Loucy (cell line): ENCODE measurements at regions not wholly inside any gene's neighbourhood (a gene's known extent, or its start where the extent isn't known, plus 50 kb on each side); places are given as distances from the start of the nearest gene placed in this dataset.

ENCODE experiments used
- H2AFZ ChIP-seq: fragments of 200-600 bp; sonication (generic); 2 replicates; pipeline ENCODE4 v1.6.0; 2016; ENCODE audit warnings: antibody characterized with exemption, mild to moderate bottlenecking, low read length, moderate library complexity
- H3F3A ChIP-seq: fragments of 200-600 bp; 2 replicates; pipeline ENCODE4 v1.6.0; 2016; ENCODE audit warnings: antibody characterized with exemption, low read depth, mild to moderate bottlenecking
- H3K27me3 ChIP-seq: fragments of 200-600 bp; sonication (generic); 2 replicates; pipeline ENCODE4 v1.6.1; 2014; ENCODE audit warnings: low read length, mild to moderate bottlenecking; ENCODE audit not compliant: insufficient read depth, poor library complexity, severe bottlenecking
- H3K36me3 ChIP-seq: fragments of 200-600 bp; sonication (generic); 2 replicates; pipeline ENCODE4 v1.6.1; 2016; ENCODE audit warnings: low read length; ENCODE audit not compliant: insufficient read depth
- H3K4me1 ChIP-seq: fragments of 200-600 bp; sonication (generic); 2 replicates; pipeline ENCODE4 v1.5.1; 2014; ENCODE audit warnings: low read length, mild to moderate bottlenecking; ENCODE audit not compliant: insufficient read depth, poor library complexity, severe bottlenecking
- H3K4me2 ChIP-seq: fragments of 200-600 bp; sonication (generic); 2 replicates; pipeline ENCODE4 v1.6.0; 2014; ENCODE audit warnings: antibody characterized with exemption, low read length, low read depth, mild to moderate bottlenecking; ENCODE audit not compliant: poor library complexity, severe bottlenecking
- H3K4me3 ChIP-seq: fragments of 200-600 bp; sonication (generic); 2 replicates; pipeline ENCODE4 v1.5.1; 2014; ENCODE audit warnings: low read length, mild to moderate bottlenecking, mixed read lengths; ENCODE audit not compliant: poor library complexity, severe bottlenecking
- H3K79me2 ChIP-seq: fragments of 200-600 bp; sonication (generic); 2 replicates; pipeline ENCODE4 v1.6.1; 2014; ENCODE audit warnings: low read length; ENCODE audit not compliant: insufficient read depth
- H3K9ac ChIP-seq: fragments of 200-600 bp; sonication (generic); 2 replicates; pipeline ENCODE4 v1.6.0; 2014; ENCODE audit warnings: mild to moderate bottlenecking, low read depth, low read length, moderate library complexity; ENCODE audit not compliant: poor library complexity, severe bottlenecking
- H3K9me2 ChIP-seq: fragments of 200-600 bp; sonication (generic); replicated peaks from 2 replicates; pipeline ENCODE4 v1.6.1; 2016; ENCODE audit warnings: low read depth, low read length, mixed read lengths
- H3K9me3 ChIP-seq: fragments of 200-600 bp; sonication (generic); 2 replicates; pipeline ENCODE4 v1.6.1; 2014; ENCODE audit warnings: mild to moderate bottlenecking, antibody characterized with exemption, low read length, low read depth; ENCODE audit not compliant: insufficient read depth
- H4K20me1 ChIP-seq: fragments of 200-600 bp; sonication (generic); 2 replicates; pipeline ENCODE4 v1.6.0; 2014; ENCODE audit warnings: antibody characterized with exemption, low read length, mild to moderate bottlenecking; ENCODE audit not compliant: insufficient read depth, poor library complexity, severe bottlenecking
- CTCF ChIP-seq: fragments of 200-600 bp; sonication (generic); conservative IDR thresholded peaks from 2 replicates; pipeline ENCODE4 v1.5.1; 2014; ENCODE audit warnings: mild to moderate bottlenecking, antibody characterized with exemption, low read length
- EZH2phosphoT487 ChIP-seq: fragments of 200-600 bp; IDR thresholded peaks from 2 replicates; pipeline ENCODE4 v1.6.1; 2018; ENCODE audit warnings: antibody characterized with exemption, mild to moderate bottlenecking, moderate library complexity, borderline replicate concordance

DNA sequence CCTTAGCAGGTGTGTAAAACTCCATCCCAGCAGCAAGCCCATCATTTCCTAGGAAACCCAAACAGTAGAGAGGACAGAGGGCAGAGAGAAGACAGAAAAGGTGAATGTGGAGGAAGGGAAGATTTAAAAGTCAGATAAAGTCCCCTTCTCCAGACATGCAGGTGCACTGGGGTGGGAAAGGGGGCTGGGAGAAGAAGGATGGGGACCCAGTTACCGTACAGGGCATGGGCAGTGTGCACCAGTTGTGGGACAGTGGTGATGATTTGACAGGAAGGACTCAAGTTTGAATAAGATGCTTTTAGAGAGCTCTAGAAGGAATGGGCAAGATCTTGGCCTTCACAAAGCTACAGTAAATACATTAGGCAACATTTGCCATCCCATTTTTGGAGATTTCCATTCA lies 110.7 kb upstream of the PLXNA4 start:
- no peak overlapping the region for H2AFZ ChIP-seq
- no peak overlapping the region for H3K4me3 ChIP-seq
- H4K20me1 ChIP-seq, result no peaks in the 10 kb centered on the region
- no peaks in the 10 kb centered on the region for H3K36me3 ChIP-seq
- H3K9me2 ChIP-seq, result no peaks in the 10 kb centered on the region
- TF ChIP-seq EZH2phosphoT487, result no peak
- TF ChIP-seq CTCF, result no peak
- H3K79me2 ChIP-seq, result no peaks in the 10 kb centered on the region
- peaks cover 9% of the 10 kb centered on the region for H3K4me1 ChIP-seq
- no peaks in the 10 kb centered on the region for H3K27me3 ChIP-seq
- no peaks in the 10 kb centered on the region for H3F3A ChIP-seq
- no peak overlapping the region for H3K9ac ChIP-seq
- H3K4me2 ChIP-seq, result no peak overlapping the region
- no peaks in the 10 kb centered on the region for H3K9me3 ChIP-seq

- Histone ChIP-seq H3K27me3 (no peaks in the 10 kb centered on the region), H3K9me3 (no peaks in the 10 kb centered on the region), H3K4me1 (peaks cover 11% of the 10 kb centered on the region), H2AFZ (no peak overlapping the region), H3K36me3 (no peaks in the 10 kb centered on the region), H3K4me2 (no peak overlapping the region), H3K9me2 (no peaks in the 10 kb centered on the region), H3F3A (no peaks in the 10 kb centered on the region), H4K20me1 (no peaks in the 10 kb centered on the region), H3K9ac (no peak overlapping the region), H3K4me3 (no peak overlapping the region), H3K79me2 (no peaks in the 10 kb centered on the region)
- TF ChIP-seq EZH2phosphoT487, result no peak
- TF ChIP-seq CTCF, result no peak
Measured at GRCh38 chr7:132685277-132685676, 109.0 kb upstream of the PLXNA4 start.

DNA sequence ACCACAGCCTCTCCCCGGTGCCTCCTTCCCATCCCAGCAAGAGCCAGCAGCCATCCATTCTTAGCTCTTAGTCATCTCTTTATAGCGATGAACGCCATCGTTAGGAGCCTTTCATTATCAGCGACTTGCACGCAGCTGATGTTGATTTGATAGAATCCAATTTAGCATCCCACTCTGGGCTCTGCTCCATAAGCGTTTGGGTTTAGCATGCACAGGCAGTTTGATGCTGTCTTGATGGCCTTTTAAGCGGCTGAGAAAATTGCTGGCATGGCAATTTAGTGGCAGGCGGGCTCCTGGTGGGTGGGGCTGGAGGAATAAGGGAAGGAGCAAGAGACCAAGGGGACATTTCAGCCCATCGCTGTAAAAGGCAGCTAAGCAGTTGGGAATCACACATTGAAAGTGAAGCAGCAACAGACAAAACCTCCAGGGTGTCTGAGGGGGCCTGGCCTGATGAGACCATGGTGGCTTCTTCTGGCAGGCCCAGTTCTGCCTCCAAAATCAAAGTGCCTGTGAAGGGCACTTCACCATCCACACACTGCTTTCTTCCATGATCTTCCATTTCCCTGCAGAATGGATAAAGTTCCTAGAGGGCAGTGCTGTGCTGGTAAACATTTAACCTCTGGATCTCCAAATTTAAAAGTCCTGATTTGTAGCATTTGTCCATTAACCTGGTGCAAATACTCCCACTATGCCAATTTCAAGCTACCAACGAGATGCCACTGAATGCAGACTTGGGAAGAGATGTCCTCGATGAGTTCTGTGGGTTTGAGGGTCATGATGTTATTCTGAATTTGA lies 107.8 kb upstream of the PLXNA4 start:
- TF ChIP-seq EZH2phosphoT487 (no peak), CTCF (no peak)
- Histone ChIP-seq H3K9me3 (no peaks in the 10 kb centered on the region), H3K36me3 (no peaks in the 10 kb centered on the region), H3K4me2 (no peak overlapping the region), H4K20me1 (no peaks in the 10 kb centered on the region), H2AFZ (no peak overlapping the region), H3K79me2 (no peaks in the 10 kb centered on the region), H3K27me3 (no peaks in the 10 kb centered on the region), H3K9ac (no peak overlapping the region), H3K4me3 (no peak overlapping the region), H3K9me2 (no peaks in the 10 kb centered on the region), H3K4me1 (peaks cover 11% of the 10 kb centered on the region), H3F3A (no peaks in the 10 kb centered on the region)
